GM21619 (cell line): ENCODE measurements at regions not wholly inside any gene's neighbourhood (a gene's known extent, or its start where the extent isn't known, plus 50 kb on each side); places are given as distances from the start of the nearest gene placed in this dataset.
"Not testable (repeated sequence)": the region's sequence is repeated elsewhere in the genome, so short reads cannot be mapped to it uniquely, and the experiment has no call there.

ENCODE experiments used
- ATAC-seq: cut with Tn5 transposase; IDR thresholded peaks from one replicate; pipeline ENCODE4 v1.9.1; 2021; ENCODE audit not compliant: unreplicated experiment

- not testable (repeated sequence) for ATAC-seq
Measured at GRCh38 chr16:70014915-70015314, 63.8 kb downstream of the CLEC18A start.

GRCh38 chr16:70016751-70017150 is 65.6 kb downstream of the CLEC18A start:
- ATAC-seq: not testable (repeated sequence)

- ATAC-seq: peak; percentile 56
Measured at GRCh38 chr16:70018254-70018653, 67.1 kb downstream of the CLEC18A start.

GRCh38 chr16:70023207-70023606 is 72.1 kb downstream of the CLEC18A start:
- ATAC-seq: not testable (repeated sequence)

GRCh38 chr16:70023956-70024355 is 72.8 kb downstream of the CLEC18A start:
- not testable (repeated sequence) for ATAC-seq

- not testable (repeated sequence) for ATAC-seq
Measured at GRCh38 chr16:70026165-70026854, 75.2 kb downstream of the CLEC18A start.

- ATAC-seq: not testable (repeated sequence)
Measured at GRCh38 chr16:70032906-70033305, 81.2 kb upstream of the PDPR start.

- not testable (repeated sequence) for ATAC-seq
Measured at GRCh38 chr16:70037913-70038312, 76.2 kb upstream of the PDPR start.

GRCh38 chr16:70040554-70040953 is 73.6 kb upstream of the PDPR start:
- not testable (repeated sequence) for ATAC-seq

- ATAC-seq: not testable (repeated sequence)
Measured at GRCh38 chr16:70043538-70044067, 70.5 kb upstream of the PDPR start.

GRCh38 chr16:70046560-70046959 is 67.6 kb upstream of the PDPR start:
- ATAC-seq: not testable (repeated sequence)

- not testable (repeated sequence) for ATAC-seq
Measured at GRCh38 chr16:70048083-70048482, 66.0 kb upstream of the PDPR start.

- ATAC-seq: not testable (repeated sequence)
Measured at GRCh38 chr16:70058056-70058455, 56.1 kb upstream of the PDPR start.

GRCh38 chr16:70059429-70059828 is 54.7 kb upstream of the PDPR start:
- not testable (repeated sequence) for ATAC-seq

GRCh38 chr16:70060521-70061027 is 53.6 kb upstream of the PDPR start:
- not testable (repeated sequence) for ATAC-seq

- not testable (repeated sequence) for ATAC-seq
Measured at GRCh38 chr16:70061671-70062218, 52.4 kb upstream of the PDPR start.

- ATAC-seq: not testable (repeated sequence)
Measured at GRCh38 chr16:70062947-70063346, 51.2 kb upstream of the PDPR start.
